ENCODE measurements at regions not wholly inside any gene's neighbourhood (a gene's known extent, or its start where the extent isn't known, plus 50 kb on each side); places are given as distances from the start of the nearest gene placed in this dataset.

DNA sequence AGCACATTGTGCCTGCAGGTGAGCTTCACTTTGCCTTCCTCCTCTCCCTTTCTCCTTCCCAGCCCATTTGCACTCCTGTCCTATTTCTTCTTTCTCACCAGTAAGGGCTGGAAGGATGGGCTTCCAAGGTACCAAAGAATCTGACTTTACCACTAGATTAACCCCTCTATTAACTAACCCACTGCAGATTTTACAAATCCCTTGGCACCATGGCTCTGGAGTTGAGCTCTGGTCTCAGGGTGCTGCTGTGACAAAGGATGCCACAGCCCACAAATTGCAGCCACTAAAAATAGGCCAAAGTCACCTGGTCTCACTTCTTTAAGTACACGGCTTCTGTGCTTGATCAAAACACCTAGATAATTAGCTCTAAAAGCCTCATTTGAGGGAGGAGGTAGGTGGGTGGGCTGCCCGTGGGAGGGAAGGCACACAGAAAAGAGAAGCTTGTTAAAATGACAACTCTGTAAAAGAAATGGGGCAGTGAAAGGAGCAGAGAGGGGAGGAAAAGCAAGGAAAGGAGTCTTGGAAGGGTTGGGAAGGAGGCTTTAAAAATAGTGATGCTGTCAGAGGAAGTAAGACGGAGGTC, 327.4 kb downstream of the DRD1 start:
- H3K9me3 ChIP-seq (ENCODE audit: low read length), result no peaks in the 10 kb centered on the region
- H3K36me3 ChIP-seq (ENCODE audit: insufficient read depth, low read length), result no peaks in the 10 kb centered on the region
- H2AFZ ChIP-seq (ENCODE audit: low read depth, low read length), result no peak overlapping the region
- no peaks in the 10 kb centered on the region for H3K4me1 ChIP-seq (ENCODE audit: insufficient read depth, low read length)
- H3K4me3 ChIP-seq (ENCODE audit: low read length), result no peak overlapping the region
- peaks cover 5% of the 10 kb centered on the region for H3K27me3 ChIP-seq (ENCODE audit: insufficient read depth, low read length)

DNA sequence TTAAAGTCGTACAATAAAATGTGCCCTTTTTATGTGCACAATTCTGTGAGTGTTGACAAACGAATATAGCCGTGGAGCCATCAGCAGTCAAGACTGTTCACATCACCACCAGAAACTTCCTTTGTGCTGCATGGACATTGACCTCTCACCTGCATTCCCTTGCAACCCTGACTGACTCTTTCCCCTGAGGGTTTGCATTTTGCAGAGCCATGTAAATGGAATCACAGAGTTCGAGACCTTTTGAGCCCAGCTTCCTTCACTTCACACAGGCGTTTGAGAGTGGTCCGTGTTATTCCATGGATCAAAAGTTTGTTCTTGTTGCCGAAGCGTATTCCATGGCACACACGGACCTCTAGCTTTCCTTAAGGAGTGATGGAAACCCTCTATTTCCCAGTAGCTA, 328.2 kb downstream of the DRD1 start:
- H2AFZ ChIP-seq (ENCODE audit: low read depth, low read length), result no peak overlapping the region
- H3K36me3 ChIP-seq (ENCODE audit: insufficient read depth, low read length), result no peaks in the 10 kb centered on the region
- no peak overlapping the region for H3K4me3 ChIP-seq (ENCODE audit: low read length)
- peaks cover 5% of the 10 kb centered on the region for H3K27me3 ChIP-seq (ENCODE audit: insufficient read depth, low read length)
- H3K9me3 ChIP-seq (ENCODE audit: low read length), result no peaks in the 10 kb centered on the region
- no peaks in the 10 kb centered on the region for H3K4me1 ChIP-seq (ENCODE audit: insufficient read depth, low read length)

DNA sequence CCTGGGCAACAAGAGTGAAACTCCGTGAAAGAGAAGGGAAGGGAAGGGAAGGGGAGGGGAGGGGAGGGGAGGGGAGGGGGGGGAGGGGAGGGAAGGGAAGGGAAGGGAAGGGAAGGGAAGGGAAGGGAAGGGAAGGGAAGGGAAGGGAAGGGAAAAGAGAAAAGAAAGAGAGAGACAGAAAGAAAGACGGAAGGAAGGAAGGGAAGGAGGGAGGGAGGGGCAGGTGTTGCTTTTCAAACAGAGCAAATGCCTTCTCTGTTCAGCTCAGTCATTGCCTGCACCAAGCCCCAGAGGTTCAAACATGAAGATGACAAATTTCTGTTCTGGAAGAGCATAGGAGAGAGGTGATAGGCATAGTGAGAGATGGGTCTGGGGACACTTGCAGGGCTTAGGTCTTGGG, 330.0 kb downstream of the DRD1 start:
- Histone ChIP-seq H3K27me3 (ENCODE audit: insufficient read depth, low read length) (peaks cover 5% of the 10 kb centered on the region), H3K9me3 (ENCODE audit: low read length) (no peaks in the 10 kb centered on the region), H3K36me3 (ENCODE audit: insufficient read depth, low read length) (no peaks in the 10 kb centered on the region)

GRCh38 chr5:175109058-175109755, 334.8 kb downstream of the DRD1 start:
- Histone ChIP-seq H3K36me3 (ENCODE audit: insufficient read depth, low read length) (no peaks in the 10 kb centered on the region), H2AFZ (ENCODE audit: low read depth, low read length) (no peak overlapping the region), H3K27me3 (ENCODE audit: insufficient read depth, low read length) (no peaks in the 10 kb centered on the region), H3K4me3 (ENCODE audit: low read length) (no peak overlapping the region), H3K9me3 (ENCODE audit: low read length) (no peaks in the 10 kb centered on the region), H3K4me1 (ENCODE audit: insufficient read depth, low read length) (no peaks in the 10 kb centered on the region)

More for the DNA sequence above, 330.0 kb downstream of the DRD1 start:
- Histone ChIP-seq H2AFZ (ENCODE audit: low read depth, low read length) (no peak overlapping the region), H3K4me3 (ENCODE audit: low read length) (no peak overlapping the region), H3K4me1 (ENCODE audit: insufficient read depth, low read length) (no peaks in the 10 kb centered on the region)

DNA sequence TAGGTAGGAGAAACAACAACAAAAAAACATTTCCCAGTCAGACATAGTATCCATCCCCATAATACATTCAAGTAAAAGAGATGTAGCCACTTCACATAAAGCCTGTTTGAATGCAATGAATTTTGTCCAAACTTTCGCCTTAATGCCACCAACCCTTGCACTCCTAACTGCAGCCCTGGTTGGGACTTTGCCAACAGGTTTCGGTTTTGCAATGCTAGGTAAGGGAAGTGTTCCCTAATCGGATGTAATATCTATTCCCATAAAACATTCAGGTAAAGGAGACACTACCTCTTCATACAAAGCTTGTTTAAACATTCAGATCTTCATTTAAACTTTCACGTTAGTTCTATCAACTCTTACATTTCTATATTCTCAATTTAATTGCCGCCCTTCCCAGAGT, 336.1 kb downstream of the DRD1 start:
- no peaks in the 10 kb centered on the region for H3K27me3 ChIP-seq (ENCODE audit: insufficient read depth, low read length)

DNA sequence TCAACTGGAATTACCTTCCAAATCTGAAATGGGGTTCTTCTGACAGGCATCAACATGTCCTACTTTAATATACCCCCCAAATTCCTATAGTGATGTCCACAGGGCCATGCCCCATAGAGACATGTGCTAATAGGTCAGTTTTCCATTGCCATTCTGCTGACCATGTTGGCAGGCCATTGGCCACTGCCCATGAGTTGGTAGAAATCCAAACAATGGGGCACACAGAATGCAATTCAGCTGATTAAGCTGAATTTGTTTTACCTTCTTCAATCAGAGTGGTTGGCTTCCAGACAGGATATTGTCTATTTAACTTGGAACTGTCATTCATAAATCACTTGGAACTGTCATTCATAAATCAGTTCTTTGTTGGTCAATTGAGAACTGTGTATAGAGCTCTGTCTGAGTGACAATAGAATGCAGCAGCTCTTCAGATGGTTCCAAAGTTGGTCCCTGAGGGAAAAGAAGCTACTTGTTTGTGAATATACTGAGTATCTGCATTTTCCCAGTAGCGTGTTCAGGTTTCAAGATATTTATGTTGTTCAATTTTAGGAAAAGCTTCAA, 336.9 kb downstream of the DRD1 start:
- Histone ChIP-seq H3K4me1 (ENCODE audit: insufficient read depth, low read length) (no peaks in the 10 kb centered on the region), H3K9me3 (ENCODE audit: low read length) (no peaks in the 10 kb centered on the region), H3K27me3 (ENCODE audit: insufficient read depth, low read length) (no peaks in the 10 kb centered on the region), H2AFZ (ENCODE audit: low read depth, low read length) (no peak overlapping the region), H3K4me3 (ENCODE audit: low read length) (no peak overlapping the region), H3K36me3 (ENCODE audit: insufficient read depth, low read length) (no peaks in the 10 kb centered on the region)

More for the DNA sequence above, 336.1 kb downstream of the DRD1 start:
- Histone ChIP-seq H2AFZ (ENCODE audit: low read depth, low read length) (no peak overlapping the region), H3K9me3 (ENCODE audit: low read length) (no peaks in the 10 kb centered on the region), H3K4me1 (ENCODE audit: insufficient read depth, low read length) (no peaks in the 10 kb centered on the region), H3K4me3 (ENCODE audit: low read length) (no peak overlapping the region), H3K36me3 (ENCODE audit: insufficient read depth, low read length) (no peaks in the 10 kb centered on the region)

DNA sequence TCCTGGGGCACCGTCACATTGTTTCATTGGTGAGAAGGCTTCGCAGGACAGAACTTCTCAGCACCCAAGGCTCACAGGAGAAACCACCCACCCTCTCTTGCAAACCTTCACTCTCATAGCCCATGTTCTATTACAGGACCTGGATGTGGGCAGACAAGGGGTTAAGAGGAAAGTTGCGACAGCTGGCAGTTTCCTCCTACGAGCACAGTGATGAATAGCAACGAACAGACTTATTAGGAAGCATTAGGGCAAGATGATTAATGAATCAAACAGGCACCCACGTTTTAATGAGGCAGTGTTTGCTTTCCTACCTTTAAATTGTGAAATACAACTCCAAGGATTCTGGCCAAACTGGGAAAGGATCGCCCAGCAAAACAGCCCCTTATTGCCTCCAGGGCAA, 339.3 kb downstream of the DRD1 start:
- Histone ChIP-seq H3K4me3 (ENCODE audit: low read length) (no peak overlapping the region), H3K4me1 (ENCODE audit: insufficient read depth, low read length) (no peaks in the 10 kb centered on the region), H3K36me3 (ENCODE audit: insufficient read depth, low read length) (no peaks in the 10 kb centered on the region), H2AFZ (ENCODE audit: low read depth, low read length) (no peak overlapping the region), H3K9me3 (ENCODE audit: low read length) (no peaks in the 10 kb centered on the region), H3K27me3 (ENCODE audit: insufficient read depth, low read length) (no peaks in the 10 kb centered on the region)

DNA sequence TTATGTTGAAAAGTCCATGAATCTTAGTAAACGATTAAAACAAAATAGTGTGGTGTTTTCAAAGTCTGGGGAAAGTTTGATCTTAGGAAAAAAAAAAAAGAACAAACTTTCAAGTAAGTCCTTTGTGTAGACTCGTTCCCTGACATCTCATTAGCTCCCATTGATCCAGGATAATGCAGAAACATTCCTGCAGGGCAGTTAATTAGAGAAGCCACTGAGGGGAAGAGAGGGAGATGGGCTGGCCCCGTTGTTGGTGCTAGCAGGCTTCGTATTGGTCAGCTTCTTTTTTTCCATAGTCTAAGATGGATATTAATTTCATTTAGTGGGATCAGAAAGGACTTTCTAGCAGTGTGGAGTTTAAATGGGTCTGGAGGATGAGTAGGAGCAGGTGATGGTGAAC, 340.2 kb downstream of the DRD1 start:
- Histone ChIP-seq H3K4me1 (ENCODE audit: insufficient read depth, low read length) (no peaks in the 10 kb centered on the region), H2AFZ (ENCODE audit: low read depth, low read length) (no peak overlapping the region), H3K9me3 (ENCODE audit: low read length) (no peaks in the 10 kb centered on the region), H3K4me3 (ENCODE audit: low read length) (no peak overlapping the region), H3K36me3 (ENCODE audit: insufficient read depth, low read length) (no peaks in the 10 kb centered on the region), H3K27me3 (ENCODE audit: insufficient read depth, low read length) (no peaks in the 10 kb centered on the region)

DNA sequence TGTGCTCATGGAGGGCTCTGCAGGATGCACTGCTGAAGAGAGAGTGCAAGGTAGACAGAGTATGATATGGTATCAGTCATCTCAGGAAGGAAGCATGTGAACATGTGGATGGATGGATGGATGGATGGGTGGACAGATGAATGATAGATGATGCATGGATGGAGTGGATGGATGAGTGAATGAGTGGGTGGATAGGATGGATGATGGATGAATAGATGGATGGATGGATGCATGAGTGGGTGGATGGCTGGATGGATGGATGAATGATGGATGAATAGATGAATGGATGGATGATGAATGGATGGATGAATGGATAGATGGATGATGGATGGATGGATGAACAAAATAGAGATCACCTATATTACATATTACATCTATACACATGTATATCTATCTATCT, 341.3 kb downstream of the DRD1 start:
- Histone ChIP-seq H3K27me3 (ENCODE audit: insufficient read depth, low read length) (no peaks in the 10 kb centered on the region), H3K4me1 (ENCODE audit: insufficient read depth, low read length) (no peaks in the 10 kb centered on the region), H3K36me3 (ENCODE audit: insufficient read depth, low read length) (no peaks in the 10 kb centered on the region), H2AFZ (ENCODE audit: low read depth, low read length) (no peak overlapping the region), H3K4me3 (ENCODE audit: low read length) (no peak overlapping the region), H3K9me3 (ENCODE audit: low read length) (no peaks in the 10 kb centered on the region)

DNA sequence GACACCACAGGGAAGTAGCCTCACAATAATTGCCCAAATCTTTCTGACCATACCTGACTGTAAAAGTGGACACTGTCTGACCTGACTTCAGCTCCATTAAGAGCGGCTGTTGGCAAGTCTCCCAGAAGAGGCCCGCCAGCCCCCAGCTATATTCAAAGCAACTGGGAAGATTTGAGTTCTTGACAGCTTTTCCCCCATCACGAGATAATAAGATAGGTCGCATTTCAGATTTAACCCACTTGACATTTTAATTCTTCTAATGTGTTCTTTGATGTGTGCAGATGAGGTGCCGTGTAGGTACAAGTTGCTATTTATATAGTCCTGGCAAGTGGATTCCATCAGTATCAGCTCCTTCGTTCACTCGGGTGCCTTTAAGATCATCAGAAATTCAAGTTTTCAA, 345.7 kb downstream of the DRD1 start:
- no peaks in the 10 kb centered on the region for H3K27me3 ChIP-seq (ENCODE audit: insufficient read depth, low read length)
- H3K4me3 ChIP-seq (ENCODE audit: low read length), result no peak overlapping the region
- H3K9me3 ChIP-seq (ENCODE audit: low read length), result no peaks in the 10 kb centered on the region
- no peaks in the 10 kb centered on the region for H3K36me3 ChIP-seq (ENCODE audit: insufficient read depth, low read length)
- no peak overlapping the region for H2AFZ ChIP-seq (ENCODE audit: low read depth, low read length)
- H3K4me1 ChIP-seq (ENCODE audit: insufficient read depth, low read length), result no peaks in the 10 kb centered on the region

GRCh38 chr5:175096469-175097165, 347.4 kb downstream of the DRD1 start:
- Histone ChIP-seq H2AFZ (ENCODE audit: low read depth, low read length) (no peak overlapping the region), H3K36me3 (ENCODE audit: insufficient read depth, low read length) (no peaks in the 10 kb centered on the region), H3K27me3 (ENCODE audit: insufficient read depth, low read length) (no peaks in the 10 kb centered on the region), H3K9me3 (ENCODE audit: low read length) (no peaks in the 10 kb centered on the region), H3K4me1 (ENCODE audit: insufficient read depth, low read length) (no peaks in the 10 kb centered on the region), H3K4me3 (ENCODE audit: low read length) (no peak overlapping the region)

GRCh38 chr5:175094461-175094860, 349.5 kb downstream of the DRD1 start:
- Histone ChIP-seq H3K36me3 (ENCODE audit: insufficient read depth, low read length) (no peaks in the 10 kb centered on the region), H2AFZ (ENCODE audit: low read depth, low read length) (no peak overlapping the region), H3K4me1 (ENCODE audit: insufficient read depth, low read length) (no peaks in the 10 kb centered on the region), H3K4me3 (ENCODE audit: low read length) (no peak overlapping the region), H3K27me3 (ENCODE audit: insufficient read depth, low read length) (no peaks in the 10 kb centered on the region), H3K9me3 (ENCODE audit: low read length) (no peaks in the 10 kb centered on the region)

DNA sequence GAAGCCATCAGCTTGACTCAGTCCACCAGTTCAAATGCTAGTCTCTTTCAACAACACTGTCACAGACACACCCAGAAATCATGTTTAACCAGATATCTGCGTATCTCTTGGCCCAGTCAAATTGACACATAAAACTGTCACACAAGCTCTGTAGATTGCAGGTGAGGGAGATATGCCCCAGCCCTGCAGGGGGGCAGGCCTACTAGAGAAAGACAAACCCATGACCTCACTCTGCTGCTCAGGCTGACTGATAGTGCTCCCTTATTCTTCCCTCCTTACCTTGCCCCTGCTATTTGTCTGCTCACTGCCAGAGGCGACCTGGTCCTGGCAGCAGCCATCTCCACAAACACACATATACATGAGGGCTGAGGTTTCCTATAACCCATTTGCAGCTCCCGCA, 351.3 kb downstream of the DRD1 start:
- H2AFZ ChIP-seq (ENCODE audit: low read depth, low read length), result no peak overlapping the region
- no peaks in the 10 kb centered on the region for H3K27me3 ChIP-seq (ENCODE audit: insufficient read depth, low read length)
- H3K9me3 ChIP-seq (ENCODE audit: low read length), result no peaks in the 10 kb centered on the region
- H3K36me3 ChIP-seq (ENCODE audit: insufficient read depth, low read length), result no peaks in the 10 kb centered on the region
- no peak overlapping the region for H3K4me3 ChIP-seq (ENCODE audit: low read length)
- H3K4me1 ChIP-seq (ENCODE audit: insufficient read depth, low read length), result no peaks in the 10 kb centered on the region
